ENCODE measurements at regions not wholly inside any gene's neighbourhood (a gene's known extent, or its start where the extent isn't known, plus 50 kb on each side); places are given as distances from the start of the nearest gene placed in this dataset.

DNA sequence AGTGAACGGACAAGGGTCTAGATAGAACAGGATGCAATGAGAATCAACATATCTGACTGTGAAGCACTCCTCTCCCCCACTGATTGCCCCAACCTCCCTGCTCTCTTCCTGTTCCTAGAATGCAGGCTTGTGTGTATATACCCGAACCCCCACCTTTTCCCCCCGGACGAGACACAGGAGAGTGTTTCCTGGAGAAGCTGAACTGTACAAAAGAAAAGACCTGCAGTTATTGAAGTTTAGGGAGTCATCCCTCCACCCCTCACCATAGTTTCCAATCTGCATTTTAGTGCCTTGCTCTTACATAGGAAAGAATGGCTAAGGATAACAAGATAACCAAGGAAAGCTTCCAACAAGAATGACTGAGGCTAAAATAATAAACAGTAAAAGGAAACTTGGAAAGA, 55.5 kb upstream of the PDE10A start:
- no peak overlapping the region for H3K27ac ChIP-seq (ENCODE audit: low read depth, low read length)
- H3K4me3 ChIP-seq (ENCODE audit: low read depth in 1 of 5, low read length in 5 of 5), result no peak overlapping the region
- H3K9ac ChIP-seq (ENCODE audit: low read length in 5 of 5), result no peak overlapping the region
- H3K9me3 ChIP-seq (ENCODE audit: control insufficient read depth in 5 of 5, low read length in 5 of 5), result no peaks in the 10 kb centered on the region
- H3K36me3 ChIP-seq (ENCODE audit: control insufficient read depth in 5 of 5, insufficient read depth in 5 of 5, low read length in 5 of 5), result no peaks in the 10 kb centered on the region
- H3K27me3 ChIP-seq (ENCODE audit: control insufficient read depth in 5 of 5, insufficient read depth in 4 of 5, low read length in 5 of 5), result peaks cover 0 to 4% (median 0%) of the 10 kb centered on the region in 5 donors
- no peaks in the 10 kb centered on the region for H3K4me1 ChIP-seq (ENCODE audit: control insufficient read depth in 5 of 5, insufficient read depth in 5 of 5, low read length in 5 of 5)

- Histone ChIP-seq H3K4me3 (ENCODE audit: low read depth in 1 of 5, low read length in 5 of 5) (no peak overlapping the region), H3K27ac (ENCODE audit: low read depth, low read length) (no peak overlapping the region), H3K9ac (ENCODE audit: low read length in 5 of 5) (no peak overlapping the region), H3K27me3 (ENCODE audit: control insufficient read depth in 5 of 5, insufficient read depth in 4 of 5, low read length in 5 of 5) (peaks cover 0 to 4% (median 2%) of the 10 kb centered on the region in 5 donors), H3K9me3 (ENCODE audit: control insufficient read depth in 5 of 5, low read length in 5 of 5) (no peaks in the 10 kb centered on the region), H3K4me1 (ENCODE audit: control insufficient read depth in 5 of 5, insufficient read depth in 5 of 5, low read length in 5 of 5) (no peaks in the 10 kb centered on the region), H3K36me3 (ENCODE audit: control insufficient read depth in 5 of 5, insufficient read depth in 5 of 5, low read length in 5 of 5) (no peaks in the 10 kb centered on the region)
Measured at GRCh38 chr6:165717732-165718465, 54.9 kb upstream of the PDE10A start.

GRCh38 chr6:165716886-165717285, 53.8 kb upstream of the PDE10A start:
- Histone ChIP-seq H3K9ac (ENCODE audit: low read length in 5 of 5) (no peak overlapping the region), H3K4me1 (ENCODE audit: control insufficient read depth in 5 of 5, insufficient read depth in 5 of 5, low read length in 5 of 5) (no peaks in the 10 kb centered on the region), H3K27me3 (ENCODE audit: control insufficient read depth in 5 of 5, insufficient read depth in 4 of 5, low read length in 5 of 5) (peaks cover 0 to 4% (median 3%) of the 10 kb centered on the region in 5 donors), H3K27ac (ENCODE audit: low read depth, low read length) (no peak overlapping the region), H3K36me3 (ENCODE audit: control insufficient read depth in 5 of 5, insufficient read depth in 5 of 5, low read length in 5 of 5) (no peaks in the 10 kb centered on the region), H3K4me3 (ENCODE audit: low read depth in 1 of 5, low read length in 5 of 5) (no peak overlapping the region), H3K9me3 (ENCODE audit: control insufficient read depth in 5 of 5, low read length in 5 of 5) (no peaks in the 10 kb centered on the region)

- Histone ChIP-seq H3K36me3 (ENCODE audit: control insufficient read depth in 5 of 5, insufficient read depth in 5 of 5, low read length in 5 of 5) (no peaks in the 10 kb centered on the region), H3K9me3 (ENCODE audit: control insufficient read depth in 5 of 5, low read length in 5 of 5) (no peaks in the 10 kb centered on the region), H3K4me1 (ENCODE audit: control insufficient read depth in 5 of 5, insufficient read depth in 5 of 5, low read length in 5 of 5) (no peaks in the 10 kb centered on the region)
Measured at GRCh38 chr6:165715428-165715827, 52.4 kb upstream of the PDE10A start.

DNA sequence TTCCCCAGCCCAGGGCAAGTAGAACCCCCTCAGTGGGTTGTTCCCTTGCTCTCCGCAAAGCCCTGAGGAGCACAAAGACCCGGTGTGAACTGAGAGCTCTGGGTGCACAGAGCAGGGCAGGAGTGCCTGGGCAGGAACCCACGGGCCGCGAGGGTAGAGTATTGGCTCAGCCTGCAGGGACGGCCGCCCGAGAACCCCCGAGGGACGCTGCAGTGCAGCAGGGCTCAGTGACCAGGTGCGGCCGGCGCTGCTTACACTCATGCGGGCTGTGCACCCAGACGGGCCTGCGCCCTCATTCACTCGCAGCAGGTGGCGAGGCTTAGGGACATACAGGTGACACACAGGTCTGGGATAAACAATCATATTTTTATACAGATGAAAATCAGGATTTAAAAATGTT, 51.9 kb upstream of the PDE10A start:
- Histone ChIP-seq H3K27ac (ENCODE audit: low read depth, low read length) (no peak overlapping the region), H3K9me3 (ENCODE audit: control insufficient read depth in 5 of 5, low read length in 5 of 5) (no peaks in the 10 kb centered on the region), H3K9ac (ENCODE audit: low read length in 5 of 5) (no peak overlapping the region), H3K4me3 (ENCODE audit: low read depth in 1 of 5, low read length in 5 of 5) (no peak overlapping the region), H3K4me1 (ENCODE audit: control insufficient read depth in 5 of 5, insufficient read depth in 5 of 5, low read length in 5 of 5) (no peaks in the 10 kb centered on the region), H3K27me3 (ENCODE audit: control insufficient read depth in 5 of 5, insufficient read depth in 4 of 5, low read length in 5 of 5) (peaks cover 0 to 9% (median 3%) of the 10 kb centered on the region in 5 donors), H3K36me3 (ENCODE audit: control insufficient read depth in 5 of 5, insufficient read depth in 5 of 5, low read length in 5 of 5) (no peaks in the 10 kb centered on the region)

More at GRCh38 chr6:165715428-165715827, 52.4 kb upstream of the PDE10A start:
- H3K9ac ChIP-seq (ENCODE audit: low read length in 5 of 5), result no peak overlapping the region
- no peak overlapping the region for H3K27ac ChIP-seq (ENCODE audit: low read depth, low read length)
- peaks cover 0 to 9% (median 3%) of the 10 kb centered on the region in 5 donors for H3K27me3 ChIP-seq (ENCODE audit: control insufficient read depth in 5 of 5, insufficient read depth in 4 of 5, low read length in 5 of 5)
- H3K4me3 ChIP-seq (ENCODE audit: low read depth in 1 of 5, low read length in 5 of 5), result no peak overlapping the region

DNA sequence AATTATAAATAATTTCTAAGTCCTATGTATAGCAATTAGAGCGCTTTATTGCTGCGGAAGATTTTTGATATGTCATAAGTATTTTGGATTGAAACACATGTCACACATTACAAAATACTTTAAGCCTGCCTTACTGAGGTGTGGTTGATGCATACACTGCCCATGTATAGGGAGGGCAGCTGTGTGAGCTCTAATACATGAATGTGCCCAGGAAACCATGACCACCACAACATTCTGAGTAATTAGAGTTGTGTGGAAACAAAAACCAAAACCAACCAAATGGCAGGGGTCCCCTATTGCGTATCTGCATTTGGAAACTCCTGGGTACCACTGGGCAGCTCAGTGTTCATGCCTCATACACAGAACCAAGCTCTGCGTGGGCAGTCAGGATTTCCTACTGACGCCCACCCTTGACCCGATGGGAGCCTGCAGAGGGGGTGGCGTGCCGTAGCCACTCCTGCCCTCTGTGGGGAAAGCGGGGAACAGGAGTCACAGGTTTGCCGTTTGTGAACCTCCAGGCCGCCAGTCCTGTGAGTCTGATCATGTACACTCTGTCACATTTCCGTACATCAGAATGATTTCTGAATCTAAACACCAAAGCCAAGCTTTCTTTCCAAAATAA, 50.9 kb upstream of the PDE10A start:
- no peak overlapping the region for H3K9ac ChIP-seq (ENCODE audit: low read length in 5 of 5)
- no peaks in the 10 kb centered on the region for H3K4me1 ChIP-seq (ENCODE audit: control insufficient read depth in 5 of 5, insufficient read depth in 5 of 5, low read length in 5 of 5)
- no peak overlapping the region for H3K4me3 ChIP-seq (ENCODE audit: low read depth in 1 of 5, low read length in 5 of 5)
- H3K9me3 ChIP-seq (ENCODE audit: control insufficient read depth in 5 of 5, low read length in 5 of 5), result no peaks in the 10 kb centered on the region
- H3K36me3 ChIP-seq (ENCODE audit: control insufficient read depth in 5 of 5, insufficient read depth in 5 of 5, low read length in 5 of 5), result no peaks in the 10 kb centered on the region
- H3K27me3 ChIP-seq (ENCODE audit: control insufficient read depth in 5 of 5, insufficient read depth in 4 of 5, low read length in 5 of 5), result peaks cover 0 to 9% (median 0%) of the 10 kb centered on the region in 5 donors
- no peak overlapping the region for H3K27ac ChIP-seq (ENCODE audit: low read depth, low read length)
